Limb (tissue), 2 donors: ENCODE measurements at regions not wholly inside any gene's neighbourhood (a gene's known extent, or its start where the extent isn't known, plus 50 kb on each side); places are given as distances from the start of the nearest gene placed in this dataset.
"Not testable (repeated sequence)": the region's sequence is repeated elsewhere in the genome, so short reads cannot be mapped to it uniquely, and the experiment has no call there.

Experiments used
- DNase-seq, 2 donors: peaks; one replicate each; pipeline ENCODE4 v3.0.0-alpha.2; 2016; ENCODE audit errors: extremely low spot score in 2 of 2

GRCh38 chr10:117746541-117747448, 204.2 kb downstream of the EMX2 start:
- no peak for DNase-seq

DNA sequence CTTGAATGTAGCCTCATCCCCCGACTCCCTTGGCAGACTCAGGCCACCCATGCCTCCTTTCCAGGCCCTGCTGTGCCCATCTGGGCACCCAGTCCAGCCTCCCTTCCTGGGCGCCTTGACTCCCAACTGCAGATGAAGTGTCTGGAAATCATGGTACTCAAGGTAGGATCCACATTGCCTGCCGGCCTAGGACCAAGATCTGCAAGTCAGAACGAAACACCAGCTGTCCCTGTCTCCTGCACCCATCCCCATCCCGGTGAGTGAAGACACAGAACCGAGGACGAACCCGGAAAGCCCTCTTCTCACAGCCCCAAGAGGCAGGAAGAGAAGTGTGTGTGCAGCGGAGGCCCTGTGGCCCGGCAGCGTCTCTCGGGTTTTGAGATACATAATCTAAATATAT, 205.1 kb downstream of the EMX2 start:
- no peak for DNase-seq

GRCh38 chr10:117748058-117748457, 205.5 kb downstream of the EMX2 start:
- DNase-seq, result no peak

GRCh38 chr10:117750616-117751015, 208.1 kb downstream of the EMX2 start:
- DNase-seq, result no peak

GRCh38 chr10:117751259-117751658, 208.7 kb downstream of the EMX2 start:
- DNase-seq, result no peak

DNA sequence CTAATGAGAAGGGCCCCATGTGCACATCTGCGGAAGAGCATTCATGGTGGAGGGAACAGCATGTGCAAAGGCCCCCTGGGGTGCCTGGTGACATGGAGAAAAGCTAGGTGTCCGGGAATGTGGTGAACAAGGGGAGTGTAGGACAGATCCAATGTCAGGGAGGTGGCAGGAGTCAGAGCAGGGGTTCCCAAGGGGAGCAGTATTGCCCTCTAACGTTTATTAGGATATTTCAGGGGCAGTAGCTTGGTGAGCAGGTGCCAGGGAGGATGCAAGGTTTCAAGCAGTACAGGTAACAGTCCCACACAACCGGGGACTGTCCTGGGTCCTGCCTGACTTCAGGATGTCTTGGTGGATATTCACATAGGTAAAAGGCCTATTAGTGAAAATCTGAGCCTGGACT, 209.6 kb downstream of the EMX2 start:
- no peak for DNase-seq

DNA sequence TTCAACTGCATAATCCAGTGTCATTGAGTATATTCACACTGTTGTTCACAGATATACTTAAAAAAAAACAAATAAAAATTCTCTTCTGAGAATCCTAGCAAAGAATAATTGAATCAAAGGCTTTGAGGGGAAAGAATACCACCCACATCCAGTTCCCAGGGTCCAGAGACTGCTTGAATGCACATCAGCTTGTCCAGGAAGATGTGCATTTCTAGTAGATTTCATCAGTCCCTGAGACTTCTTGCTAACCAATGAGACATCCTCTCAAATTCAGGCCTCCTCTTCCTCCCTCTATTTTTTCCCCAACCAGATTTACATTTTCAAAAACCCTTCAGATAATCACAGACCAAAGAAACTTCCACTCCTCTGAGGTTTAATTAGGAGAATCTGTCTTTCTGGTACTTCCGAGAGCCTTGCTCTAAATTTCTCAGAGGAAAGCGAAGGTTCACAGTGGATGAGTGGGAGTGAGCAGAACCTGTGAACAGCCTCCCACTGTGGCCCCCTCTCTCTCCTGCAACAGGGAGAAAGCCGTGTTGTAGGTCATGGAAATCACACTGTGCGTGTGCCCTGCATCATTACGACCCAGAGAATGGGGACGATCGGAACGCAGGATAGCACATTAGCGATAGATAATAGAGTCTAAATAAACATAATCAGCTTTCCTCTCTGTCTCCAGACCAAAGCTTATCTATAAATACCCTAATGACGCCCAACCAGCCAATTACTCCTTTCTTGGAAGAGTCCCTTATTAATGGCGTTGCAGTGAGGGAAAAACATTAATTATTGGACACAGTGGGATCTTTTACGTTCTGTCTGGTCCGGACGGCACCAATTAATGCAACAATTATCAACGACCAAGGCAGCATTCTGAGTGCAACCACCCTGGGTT, 212.5 kb downstream of the EMX2 start:
- DNase-seq, result no peak

GRCh38 chr10:117755659-117756014, 213.1 kb downstream of the EMX2 start:
- no peak for DNase-seq

GRCh38 chr10:117757086-117757720, 214.7 kb downstream of the EMX2 start:
- no peak for DNase-seq

- DNase-seq, result no peak
Measured at GRCh38 chr10:117759266-117759665, 216.7 kb downstream of the EMX2 start.

GRCh38 chr10:117761695-117762094, 219.1 kb downstream of the EMX2 start:
- DNase-seq, result no peak

DNA sequence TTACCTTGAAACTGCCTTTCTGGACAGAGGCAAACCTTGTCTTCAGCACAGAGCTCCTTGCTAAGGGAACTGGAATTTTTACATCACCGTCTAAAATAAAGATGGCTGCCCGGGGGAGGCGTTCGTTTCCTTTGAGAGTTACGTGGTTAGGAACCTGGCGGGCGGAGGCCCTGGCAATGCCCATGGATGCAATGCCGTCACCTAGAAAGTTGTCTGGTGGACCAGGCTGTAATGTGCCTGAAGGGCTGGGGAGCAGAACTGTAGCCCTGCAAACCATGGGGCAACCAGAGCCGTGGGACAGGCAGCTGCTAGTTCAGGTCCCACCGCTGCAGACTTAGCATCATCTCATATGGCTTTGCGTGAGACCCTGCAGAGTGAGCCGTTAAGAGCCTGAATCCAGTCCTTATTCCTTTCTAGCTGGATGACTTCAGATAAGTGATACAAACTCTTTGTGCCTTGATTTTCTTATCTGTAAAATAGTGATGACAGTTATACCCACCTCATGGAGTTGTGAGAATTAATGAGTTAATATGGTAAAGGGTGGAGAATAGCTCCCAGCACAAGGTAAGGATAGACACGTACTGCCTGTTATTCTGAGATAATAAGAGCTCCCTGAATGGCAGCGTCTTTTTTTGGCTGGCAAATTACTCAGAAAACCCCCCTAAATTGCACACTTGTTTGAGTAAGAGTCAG, 219.7 kb downstream of the EMX2 start:
- no peak for DNase-seq

- DNase-seq, result no peak
Measured at GRCh38 chr10:117762819-117763172, 220.2 kb downstream of the EMX2 start.

GRCh38 chr10:117763528-117763927, 221.0 kb downstream of the EMX2 start:
- no peak for DNase-seq

DNA sequence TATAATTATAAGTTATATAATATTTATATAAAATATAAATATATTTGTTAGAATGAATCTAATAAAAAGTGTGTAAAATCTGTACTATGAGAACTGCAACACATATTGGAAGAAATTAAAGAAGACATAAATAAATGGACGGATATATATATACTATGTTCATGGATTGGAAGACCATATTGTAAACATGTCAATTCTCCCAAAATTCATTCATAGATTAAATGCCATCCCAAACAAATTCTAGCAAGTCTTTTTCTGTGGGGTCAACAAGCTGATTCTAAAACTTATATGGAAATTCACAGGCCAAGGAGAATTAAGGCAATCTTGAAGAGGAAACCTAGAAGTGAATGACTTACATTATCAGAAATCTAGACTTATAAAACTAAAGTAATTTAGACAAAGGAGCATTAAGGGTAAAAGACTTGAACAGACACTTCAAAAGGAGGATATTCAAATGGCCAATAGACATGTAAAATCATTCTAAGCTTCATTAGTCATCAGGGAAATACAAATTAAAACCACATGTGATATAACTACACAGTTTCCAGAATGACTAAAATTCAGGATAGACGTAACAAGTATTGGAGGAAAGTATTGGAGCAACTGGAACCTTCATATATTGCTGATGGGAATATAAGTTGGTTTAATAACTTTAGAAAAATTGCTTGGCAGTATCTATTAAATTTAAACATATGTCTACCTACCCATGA, 225.9 kb downstream of the EMX2 start:
- DNase-seq, result no peak

DNA sequence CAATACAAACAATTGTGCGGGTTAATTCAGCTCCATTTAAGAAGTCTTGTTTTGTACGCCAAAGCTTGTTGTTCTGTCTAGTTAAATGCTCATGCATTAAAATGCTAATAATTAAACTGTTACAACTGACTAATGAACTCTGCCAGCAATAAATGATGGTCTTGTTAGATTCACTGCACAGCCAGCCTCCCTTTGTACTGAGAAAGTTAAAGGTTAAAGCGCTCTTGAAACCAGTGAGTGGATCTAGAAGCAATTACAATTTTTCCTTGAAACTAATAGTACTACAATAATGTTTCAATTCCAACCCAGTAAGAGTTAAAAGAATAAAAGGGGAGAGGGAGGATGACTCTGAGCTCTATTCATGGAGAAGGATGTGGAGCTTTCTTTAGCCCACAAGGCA, 233.0 kb downstream of the EMX2 start:
- no peak for DNase-seq

GRCh38 chr10:117777222-117777621, 234.7 kb downstream of the EMX2 start:
- DNase-seq, result not testable (repeated sequence)

DNA sequence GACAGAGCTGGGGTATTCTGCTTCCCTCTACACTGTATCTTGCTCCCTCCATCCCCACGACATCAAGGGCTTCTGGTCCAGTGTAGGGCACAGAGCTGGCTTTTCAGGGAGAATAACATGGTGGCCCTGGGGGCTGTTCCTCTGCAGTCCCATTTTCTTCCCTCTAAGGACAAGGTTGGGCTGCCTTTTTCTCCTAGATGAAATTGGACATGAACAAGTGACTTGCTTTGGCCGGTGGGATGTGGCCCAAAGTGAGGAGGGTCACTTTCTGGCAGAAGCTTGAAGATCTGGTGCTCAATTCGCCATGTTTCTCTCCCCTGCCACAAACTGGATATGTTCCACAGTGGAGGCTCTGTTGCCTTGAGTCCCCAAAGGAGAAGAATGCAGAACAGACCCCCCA, 235.7 kb downstream of the EMX2 start:
- DNase-seq, result no peak

DNA sequence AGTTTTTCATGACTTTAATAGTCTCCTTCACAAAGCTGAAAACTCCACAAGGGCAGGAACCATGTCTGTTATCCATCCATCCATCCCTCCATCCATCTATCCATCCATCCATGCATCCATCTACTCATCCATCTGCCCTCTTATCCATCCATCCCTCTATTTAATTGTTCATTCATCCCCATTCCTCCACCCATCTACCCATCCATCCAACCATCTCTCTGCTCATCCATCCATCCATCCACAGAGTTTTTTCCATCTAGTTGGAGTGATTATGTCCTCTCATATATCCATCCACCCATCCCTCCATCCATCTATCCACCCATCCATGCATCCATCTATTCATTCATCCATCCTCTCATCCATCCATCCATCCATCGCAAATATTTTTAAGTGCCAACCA, 237.9 kb downstream of the EMX2 start:
- no peak for DNase-seq

DNA sequence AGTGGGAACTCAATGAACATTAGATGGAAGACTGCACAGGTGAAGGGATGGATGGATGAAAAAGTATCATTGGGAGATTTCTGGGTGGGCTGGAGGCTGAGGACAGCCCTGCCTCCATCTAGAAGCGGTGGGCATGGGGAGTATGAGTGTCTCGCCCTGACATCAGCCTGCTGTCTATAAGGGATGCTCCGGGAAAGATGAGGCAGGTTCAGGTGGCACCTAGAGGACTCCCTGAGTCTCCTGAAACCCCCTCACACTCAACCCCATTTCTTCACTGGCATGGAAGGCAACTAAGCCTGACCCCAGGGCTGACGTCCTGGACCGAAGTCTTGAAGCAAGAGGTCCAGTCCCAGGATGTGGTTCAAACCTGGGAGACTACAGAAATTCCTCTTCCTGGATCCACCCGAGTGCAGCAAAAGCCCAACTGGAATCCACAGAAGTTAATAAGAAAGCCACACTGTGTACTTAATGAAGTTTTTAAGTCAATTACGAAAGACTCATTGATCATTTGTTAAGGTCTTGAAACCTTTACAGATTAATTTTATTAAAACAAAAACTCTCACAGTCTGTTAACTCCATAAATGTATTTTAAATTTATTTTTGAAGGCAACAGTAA, 238.8 kb downstream of the EMX2 start:
- no peak for DNase-seq
